GM12878 (cell line): ENCODE measurements at regions not wholly inside any gene's neighbourhood (a gene's known extent, or its start where the extent isn't known, plus 50 kb on each side); places are given as distances from the start of the nearest gene placed in this dataset.

Experiments
- ATAC-seq: fragments of 200-7000 bp; cut with Tn5 transposase; 3 replicates; pipeline ENCODE4 v1.9.1; 2020; ENCODE audit warnings: mild to moderate bottlenecking, moderate library complexity
- BruUV-seq: library from RNA; stranded (reverse); fragments of 400-500 nt; replicated peaks from 2 replicates; lab custom pipeline; 2021; lab: Mats Ljungman, UMichigan
- CTCF ChIA-PET: fragments of 300-600 bp; sonication (Branson Sonifier 250); formaldehyde crosslinking; extraction: SDS; loops from one replicate; lab custom pipeline; 2021; ENCODE audit warnings: inconsistent platforms; lab: Yijun Ruan, JAX
- POLR2A ChIA-PET: fragments of 350-600 bp; formaldehyde crosslinking; extraction: SDS; loops from one replicate; lab custom pipeline; 2021; ENCODE audit warnings: inconsistent platforms; lab: Charles Lee
- RAD21 ChIA-PET: fragments of 300-600 bp; sonication (Branson Sonifier 250); formaldehyde crosslinking; loops from one replicate; lab custom pipeline; 2023; ENCODE audit warnings: antibody characterized with exemption; ENCODE audit not compliant: unreplicated experiment; lab: Charles Lee
- SMC1A ChIA-PET: fragments of 300-600 bp; sonication (Branson Sonifier 250); formaldehyde crosslinking; loops from one replicate; lab custom pipeline; 2023; ENCODE audit not compliant: unreplicated experiment, uncharacterized antibody; lab: Charles Lee
- DNase-seq: peaks from one replicate; pipeline ENCODE4 v3.0.0-alpha.2; 2011; ENCODE audit warnings: low read depth, low spot score
- FAIRE-seq: peaks from 3 replicates; lab custom pipeline; 2011; peaks lifted over from hg19 to GRCh38; lab: Jason Lieb, UNC
- H2AFZ ChIP-seq: 2 replicates; pipeline ENCODE4 v1.6.0; 2011; ENCODE audit warnings: low read depth, low read length, control low read depth; ENCODE audit not compliant: control insufficient read depth
- H3K27ac ChIP-seq: 2 replicates; pipeline ENCODE4 v1.5.1; 2011; ENCODE audit warnings: control low read depth; ENCODE audit not compliant: control insufficient read depth, insufficient read depth
- H3K27me3 ChIP-seq, 2 experiments: replicated peaks in 1 of 2; 2 replicates each; pipeline versions ENCODE4 v1.6.0 to v1.6.1; 2011; ENCODE audit warnings: low read length in 1 of 2; ENCODE audit not compliant: control insufficient read depth in 2 of 2, insufficient read depth in 2 of 2
- H3K36me3 ChIP-seq, 2 experiments: 2 replicates each; pipeline ENCODE4 v1.5.1; 2011; ENCODE audit warnings: low read length in 1 of 2; ENCODE audit not compliant: control insufficient read depth in 2 of 2, insufficient read depth in 2 of 2
- H3K4me1 ChIP-seq: 2 replicates; pipeline ENCODE4 v1.6.1; 2011; ENCODE audit warnings: mild to moderate bottlenecking, low read length, moderate library complexity, mixed read lengths; ENCODE audit not compliant: control insufficient read depth, insufficient read depth
- H3K4me2 ChIP-seq: 2 replicates; pipeline ENCODE4 v1.6.0; 2011; ENCODE audit warnings: control low read depth; ENCODE audit not compliant: control insufficient read depth, insufficient read depth
- H3K4me3 ChIP-seq: fragments of 200-600 bp; sonication (generic); 2 replicates; pipeline ENCODE4 v1.5.1; 2016
- H3K79me2 ChIP-seq: 2 replicates; pipeline ENCODE4 v1.6.0; 2011; ENCODE audit warnings: low read length; ENCODE audit not compliant: control insufficient read depth, insufficient read depth
- H3K9ac ChIP-seq: 2 replicates; pipeline ENCODE4 v1.8.0; 2011; ENCODE audit warnings: low read length, control low read depth, mixed read lengths; ENCODE audit not compliant: control insufficient read depth, insufficient read depth
- H3K9me3 ChIP-seq: replicated peaks from 3 replicates; pipeline ENCODE4 v1.5.1; 2011; ENCODE audit warnings: mild to moderate bottlenecking, low read length; ENCODE audit not compliant: control insufficient read depth, insufficient read depth
- H4K20me1 ChIP-seq: 2 replicates; pipeline ENCODE4 v1.6.0; 2011; ENCODE audit not compliant: control insufficient read depth, insufficient read depth
- MEF2B ChIP-seq: fragments of 450-650 bp; IDR thresholded peaks from 2 replicates; pipeline ENCODE4 v1.6.1; 2018; ENCODE audit warnings: mild to moderate bottlenecking, moderate library complexity; ENCODE audit not compliant: partially characterized antibody, poor library complexity, severe bottlenecking
- WGBS: methylation state at CpG from one replicate; pipeline ENCODE4 v1.1.6; 2016; ENCODE audit warnings: low lambda C conversion rate; ENCODE audit not compliant: insufficient replicate concordance, insufficient coverage; ENCODE audit errors: missing lambda C conversion rate; 5-methylcytosine and 5-hydroxymethylcytosine counted together
- in situ Hi-C: fragments of 300-500 bp; cut with MboI; formaldehyde crosslinking; loops from 9 replicates; pipeline ENCODE4 v1.14.3; 2018; ENCODE audit warnings: mixed read lengths
- intact Hi-C: fragments of 100-400 bp; cut with micrococcal nuclease; formaldehyde crosslinking; loops from one replicate; pipeline ENCODE4 v1.14.2; 2022; ENCODE audit not compliant: unreplicated experiment
- TF ChIP-seq, protein P1 (sequence below): fragments of 150-350 bp; IDR thresholded peaks from 2 replicates; pipeline ENCODE4 v1.6.1; 2016; ENCODE audit warnings: low read depth, low read length

DNA sequence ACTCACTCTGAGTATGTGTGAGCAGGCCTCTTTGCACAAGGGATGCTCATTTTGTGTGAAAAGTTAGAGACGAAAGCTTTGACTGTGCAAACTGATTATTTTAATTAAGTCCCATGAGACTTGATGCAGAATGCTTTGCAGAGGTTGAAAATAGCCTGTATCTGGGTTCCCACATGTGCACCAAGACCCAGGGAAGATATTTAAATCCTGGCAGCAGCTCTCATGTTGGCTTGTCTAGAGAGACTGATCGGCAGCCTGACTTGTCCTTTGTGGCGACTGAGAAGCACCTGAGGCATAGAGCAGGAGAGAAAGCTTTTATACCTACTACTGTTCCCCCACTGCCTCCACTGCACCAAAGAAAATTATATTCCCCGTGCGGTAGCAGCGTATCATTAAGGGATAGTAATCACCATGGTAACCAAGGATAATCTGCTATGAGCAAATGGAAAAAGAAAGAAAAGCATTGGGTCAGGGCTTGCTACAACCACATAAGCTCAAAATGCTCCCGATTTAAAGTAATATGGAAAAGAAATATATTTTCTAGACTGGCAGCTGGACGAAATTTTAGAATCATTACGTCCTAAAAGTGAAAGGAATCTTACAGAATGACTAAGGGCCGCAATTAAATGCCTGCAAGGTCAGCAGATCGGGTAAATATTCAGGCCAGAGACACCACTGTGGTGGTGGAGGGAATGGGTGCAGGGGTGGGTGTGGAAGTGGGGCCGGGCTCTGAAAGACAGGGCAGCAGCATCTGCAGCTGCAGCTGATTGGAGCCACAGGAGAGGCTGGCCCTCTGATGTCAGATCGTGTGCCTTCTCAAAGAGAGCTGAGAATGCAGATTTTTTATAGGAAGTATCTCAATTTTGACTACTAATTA is 135.3 kb upstream of the EPB41L4A start:
- no peak for DNase-seq
- FAIRE-seq, result no peak
- no peak overlapping the region for H3K9ac ChIP-seq
- in situ Hi-C loops, result loop anchor here (5.0 to 10.0 kb wide), 2 partner anchors 203 to 1050 kb away; no protein-coding TSS in a partner anchor
- BruUV-seq, result no TSS peak
- no peak overlapping the region for H2AFZ ChIP-seq
- H4K20me1 ChIP-seq, result no peaks in the 10 kb centered on the region
- peak; percentile 54 for TF ChIP-seq MEF2B
- TF ChIP-seq, protein P1, sequence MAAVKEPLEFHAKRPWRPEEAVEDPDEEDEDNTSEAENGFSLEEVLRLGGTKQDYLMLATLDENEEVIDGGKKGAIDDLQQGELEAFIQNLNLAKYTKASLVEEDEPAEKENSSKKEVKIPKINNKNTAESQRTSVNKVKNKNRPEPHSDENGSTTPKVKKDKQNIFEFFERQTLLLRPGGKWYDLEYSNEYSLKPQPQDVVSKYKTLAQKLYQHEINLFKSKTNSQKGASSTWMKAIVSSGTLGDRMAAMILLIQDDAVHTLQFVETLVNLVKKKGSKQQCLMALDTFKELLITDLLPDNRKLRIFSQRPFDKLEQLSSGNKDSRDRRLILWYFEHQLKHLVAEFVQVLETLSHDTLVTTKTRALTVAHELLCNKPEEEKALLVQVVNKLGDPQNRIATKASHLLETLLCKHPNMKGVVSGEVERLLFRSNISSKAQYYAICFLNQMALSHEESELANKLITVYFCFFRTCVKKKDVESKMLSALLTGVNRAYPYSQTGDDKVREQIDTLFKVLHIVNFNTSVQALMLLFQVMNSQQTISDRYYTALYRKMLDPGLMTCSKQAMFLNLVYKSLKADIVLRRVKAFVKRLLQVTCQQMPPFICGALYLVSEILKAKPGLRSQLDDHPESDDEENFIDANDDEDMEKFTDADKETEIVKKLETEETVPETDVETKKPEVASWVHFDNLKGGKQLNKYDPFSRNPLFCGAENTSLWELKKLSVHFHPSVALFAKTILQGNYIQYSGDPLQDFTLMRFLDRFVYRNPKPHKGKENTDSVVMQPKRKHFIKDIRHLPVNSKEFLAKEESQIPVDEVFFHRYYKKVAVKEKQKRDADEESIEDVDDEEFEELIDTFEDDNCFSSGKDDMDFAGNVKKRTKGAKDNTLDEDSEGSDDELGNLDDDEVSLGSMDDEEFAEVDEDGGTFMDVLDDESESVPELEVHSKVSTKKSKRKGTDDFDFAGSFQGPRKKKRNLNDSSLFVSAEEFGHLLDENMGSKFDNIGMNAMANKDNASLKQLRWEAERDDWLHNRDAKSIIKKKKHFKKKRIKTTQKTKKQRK, result no peak
- H3K9me3 ChIP-seq, result no peaks in the 10 kb centered on the region
- H3K27ac ChIP-seq, result no peak overlapping the region
- ChIA-PET POLR2A (interaction anchor here (0.6 kb wide), 1 partner anchor 236 kb away, joined by 5 read pairs; no protein-coding TSS in a partner anchor), RAD21 (interaction anchor here (1.4 to 2.6 kb wide), 4 partner anchors 50 to 294 kb away, joined by 3 to 16 read pairs (median 8); no protein-coding TSS in a partner anchor), SMC1A (interaction anchor here (0.8 to 9.2 kb wide), 11 partner anchors 10 to 204 kb away, joined by 3 to 147 read pairs (median 5); no protein-coding TSS in a partner anchor), CTCF (interaction anchor here (1.0 to 11.9 kb wide), 10 partner anchors 9 to 294 kb away, joined by 3 to 216 read pairs (median 6); no protein-coding TSS in a partner anchor)
- ATAC-seq, result no peak
- no peaks in the 10 kb centered on the region; a peak in 1 of 4 replicates for H3K27me3 ChIP-seq
- H3K4me2 ChIP-seq, result no peak overlapping the region
- H3K36me3 ChIP-seq, result no peaks in the 10 kb centered on the region
- H3K79me2 ChIP-seq, result no peaks in the 10 kb centered on the region
- H3K4me1 ChIP-seq, result no peaks in the 10 kb centered on the region
- intact Hi-C loops, result loop anchor here (5.0 to 10.0 kb wide), 2 partner anchors 128 to 1050 kb away; no protein-coding TSS in a partner anchor
- 45% methylated on average over 13 of the region's 13 CpGs for WGBS
- H3K4me3 ChIP-seq, result no peak overlapping the region
